HG02571 (cell line): ENCODE measurements at regions not wholly inside any gene's neighbourhood (a gene's known extent, or its start where the extent isn't known, plus 50 kb on each side); places are given as distances from the start of the nearest gene placed in this dataset.

Source experiments
- ATAC-seq: cut with Tn5 transposase; IDR thresholded peaks from one replicate; pipeline ENCODE4 v1.9.1; 2021; ENCODE audit warnings: mild to moderate bottlenecking, moderate library complexity; ENCODE audit not compliant: unreplicated experiment

- ATAC-seq, result no peak
Measured at GRCh38 chr5:174850565-174851169, 126.3 kb downstream of the MSX2 start.

- ATAC-seq, result no peak
Measured at GRCh38 chr5:174849426-174849825, 125.0 kb downstream of the MSX2 start.

- ATAC-seq, result no peak
Measured at GRCh38 chr5:174844971-174845370, 120.6 kb downstream of the MSX2 start.

- ATAC-seq, result no peak
Measured at GRCh38 chr5:174843263-174844250, 119.2 kb downstream of the MSX2 start.

DNA sequence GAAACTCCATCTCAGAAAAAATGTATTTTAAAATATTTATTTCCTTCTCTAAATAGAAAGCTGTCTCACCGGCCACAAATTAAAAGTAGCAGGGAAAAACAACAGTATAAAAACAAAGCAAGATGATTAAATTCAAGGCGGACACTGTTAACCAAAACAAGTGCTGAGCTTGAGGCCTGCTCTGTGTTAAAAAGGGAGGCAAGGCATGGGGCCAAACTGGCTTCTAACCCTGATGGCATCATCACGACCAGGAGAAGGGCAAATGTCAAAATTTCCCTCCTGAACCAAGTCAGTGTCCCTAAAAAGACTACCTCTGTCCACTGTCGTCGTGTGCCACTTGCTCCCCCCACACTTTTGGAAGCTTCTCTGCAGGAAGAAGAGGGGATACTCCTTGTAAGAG, 116.1 kb downstream of the MSX2 start:
- ATAC-seq, result no peak

DNA sequence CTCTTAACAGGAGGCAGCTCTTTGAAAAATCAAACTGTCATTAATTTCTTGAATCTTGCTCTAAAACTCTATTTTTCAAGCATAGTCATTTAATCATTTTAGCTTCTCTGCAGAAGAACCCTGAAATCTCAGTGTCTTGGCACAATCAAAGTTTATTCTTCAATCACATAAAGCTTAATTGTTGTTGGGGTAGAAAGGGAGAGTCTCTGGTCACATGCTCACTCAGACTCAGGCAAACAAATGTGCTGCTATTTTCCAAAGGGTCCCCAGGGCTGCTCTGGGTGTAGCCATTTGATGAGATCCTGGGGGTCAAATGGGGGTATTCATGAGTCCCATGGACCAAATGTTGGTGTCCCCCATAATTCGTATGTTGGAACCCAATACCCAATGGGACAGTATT, 114.8 kb downstream of the MSX2 start:
- ATAC-seq, result no peak

DNA sequence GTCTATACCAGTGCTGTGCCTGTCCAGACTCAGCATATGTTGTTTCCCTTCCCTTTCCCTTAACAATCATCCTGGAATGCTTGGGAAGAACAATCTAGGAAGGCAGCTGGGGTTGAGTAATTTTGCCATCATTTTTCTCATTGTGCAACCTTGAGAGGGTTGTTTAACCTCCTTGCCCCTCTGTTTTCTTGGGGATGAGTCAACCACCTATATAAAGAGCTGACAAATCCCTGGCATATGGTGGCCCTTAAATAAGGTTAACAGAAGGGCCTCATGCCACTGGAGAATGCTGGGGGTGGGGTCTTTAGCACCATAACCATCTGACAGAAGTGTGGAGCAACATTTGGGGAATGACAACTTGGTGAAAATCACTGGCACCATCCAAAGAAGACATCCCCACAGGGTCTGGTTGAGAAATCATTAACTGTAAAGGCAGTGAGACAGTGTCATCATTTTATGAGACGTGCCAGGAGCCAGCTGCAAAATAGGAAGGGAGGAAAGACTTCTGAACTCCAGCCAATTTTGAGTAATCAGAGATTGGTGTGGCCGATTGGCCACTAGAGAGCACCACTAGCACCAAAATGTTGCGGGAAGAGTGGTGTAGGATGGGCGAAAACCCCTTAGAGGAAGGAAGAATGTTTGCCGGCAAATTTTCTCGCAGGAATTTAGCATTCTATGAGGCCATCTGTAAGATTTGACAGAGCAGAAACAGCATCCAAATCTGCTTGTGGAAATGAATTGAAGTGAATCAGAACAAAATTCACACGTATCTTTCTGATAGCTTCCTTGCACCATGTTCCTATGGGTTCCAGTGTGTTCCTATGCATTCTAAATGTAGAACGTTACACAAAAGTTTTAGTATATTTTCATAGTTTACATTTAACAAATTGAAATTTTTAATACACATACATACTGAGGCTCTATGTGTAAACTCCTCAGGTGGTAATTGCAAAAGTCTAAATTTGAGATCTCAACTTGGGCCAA, 113.8 kb downstream of the MSX2 start:
- no peak for ATAC-seq

DNA sequence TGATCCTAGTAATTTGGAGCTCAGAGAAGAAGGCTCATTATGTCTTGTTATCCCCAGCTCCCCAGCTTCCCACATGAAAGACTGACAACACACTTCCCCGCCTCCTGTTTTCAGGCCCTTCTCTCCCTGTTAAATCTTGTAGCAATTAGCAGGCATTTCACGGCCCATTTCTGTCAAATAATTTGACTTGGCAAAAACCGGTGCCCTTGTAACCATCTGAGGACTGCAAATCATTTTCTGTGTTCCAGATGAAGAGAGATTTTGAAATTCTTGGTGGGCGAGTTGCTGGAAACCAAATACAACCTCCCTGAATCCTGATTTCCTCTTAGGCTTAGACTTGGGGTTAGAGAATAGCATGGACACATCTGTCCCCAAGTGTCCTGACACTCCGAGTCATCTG, 109.7 kb downstream of the MSX2 start:
- ATAC-seq, result no peak

- ATAC-seq, result no peak
Measured at GRCh38 chr5:174832811-174833210, 108.4 kb downstream of the MSX2 start.

DNA sequence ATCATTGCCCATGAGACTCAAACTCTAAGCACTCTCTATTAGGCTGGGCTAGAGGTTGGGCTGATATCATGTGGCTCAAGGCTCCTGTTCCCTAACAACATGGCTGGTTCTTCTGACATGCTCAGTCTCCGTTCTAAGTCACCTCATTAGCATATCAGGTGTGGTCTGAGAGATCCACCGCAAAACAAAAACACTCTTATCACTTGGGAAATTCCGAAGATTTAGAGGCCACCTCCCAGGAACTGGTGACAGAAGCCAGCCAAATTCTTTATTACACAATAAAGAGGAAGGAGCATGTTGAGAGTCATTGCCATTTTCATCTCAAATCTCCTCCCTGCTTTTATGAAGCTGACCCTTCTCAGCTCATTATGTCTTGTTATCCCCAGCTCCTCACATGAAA, 107.6 kb downstream of the MSX2 start:
- no peak for ATAC-seq

GRCh38 chr5:174831031-174831660, 106.8 kb downstream of the MSX2 start:
- ATAC-seq, result no peak

- ATAC-seq, result no peak
Measured at GRCh38 chr5:174829511-174829864, 105.1 kb downstream of the MSX2 start.

DNA sequence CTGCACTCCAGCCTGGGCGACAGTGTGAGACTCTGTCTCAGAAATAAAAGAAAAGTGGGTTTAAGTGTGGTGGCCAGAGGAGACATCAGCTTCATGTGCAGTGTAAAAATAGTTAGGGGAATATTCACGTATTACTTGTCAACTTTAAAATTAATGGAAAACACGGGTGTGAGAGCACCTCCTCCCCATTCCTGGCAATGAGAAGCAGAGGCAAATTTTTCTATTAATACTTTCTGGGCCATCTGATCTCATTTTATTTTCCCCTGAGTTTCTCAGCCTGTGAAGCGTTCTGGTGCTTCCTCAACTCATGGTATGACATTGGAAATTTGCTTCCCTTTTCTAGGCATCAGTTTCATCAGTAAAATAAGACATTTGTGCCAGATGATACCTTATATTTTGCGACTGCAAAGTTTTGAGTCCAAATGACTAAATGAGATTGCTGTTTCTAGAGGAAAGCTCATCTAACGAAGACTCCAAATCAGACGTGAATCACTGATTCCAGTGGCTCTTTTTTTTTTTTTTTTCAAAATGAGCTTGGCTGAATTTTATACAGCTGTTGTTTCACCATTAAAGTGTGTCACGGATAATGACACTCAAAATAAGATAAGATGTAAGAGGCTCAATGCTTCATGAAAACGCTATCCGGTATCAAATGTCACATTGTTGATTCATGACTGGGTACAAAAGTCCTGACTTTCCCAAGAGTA, 104.6 kb downstream of the MSX2 start:
- no peak for ATAC-seq

DNA sequence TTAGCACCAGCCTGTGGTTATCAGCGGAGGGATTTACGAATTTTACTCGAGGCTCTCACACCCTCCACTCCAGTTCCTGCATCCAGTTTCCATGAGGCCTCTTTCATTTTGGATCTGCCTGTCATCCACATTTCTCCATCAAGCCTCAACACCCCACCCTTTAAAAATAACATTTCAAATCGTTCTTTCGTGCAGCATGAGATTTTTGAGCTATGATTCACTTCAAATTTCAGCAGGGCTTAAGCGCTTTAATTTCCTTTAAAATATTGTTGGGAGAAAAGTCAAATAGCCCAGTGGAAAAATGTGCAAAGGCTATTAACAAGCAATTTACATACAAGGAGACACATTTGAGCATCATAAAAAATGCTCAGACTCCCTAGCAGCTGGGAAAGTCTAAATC, 103.2 kb downstream of the MSX2 start:
- no peak for ATAC-seq

DNA sequence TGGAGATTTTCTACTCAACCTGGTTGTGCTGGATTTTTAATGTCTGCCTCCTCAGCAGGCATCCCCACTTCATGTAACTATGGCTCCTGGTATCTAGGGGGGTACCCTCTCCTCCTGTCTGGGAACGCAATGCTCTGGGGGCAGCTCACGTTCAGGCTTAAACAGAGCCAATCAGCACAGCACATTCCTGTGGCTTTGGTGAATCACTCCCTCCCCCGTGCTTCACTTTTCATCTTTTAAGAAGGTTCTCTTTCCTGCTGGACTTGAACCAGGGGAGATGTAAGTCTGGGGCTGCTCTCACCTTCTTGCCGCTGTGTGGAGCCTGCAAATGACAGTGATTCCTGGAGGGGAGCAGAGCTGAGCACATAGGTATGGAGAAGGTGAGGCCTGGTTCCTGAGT, 101.2 kb downstream of the MSX2 start:
- no peak for ATAC-seq

DNA sequence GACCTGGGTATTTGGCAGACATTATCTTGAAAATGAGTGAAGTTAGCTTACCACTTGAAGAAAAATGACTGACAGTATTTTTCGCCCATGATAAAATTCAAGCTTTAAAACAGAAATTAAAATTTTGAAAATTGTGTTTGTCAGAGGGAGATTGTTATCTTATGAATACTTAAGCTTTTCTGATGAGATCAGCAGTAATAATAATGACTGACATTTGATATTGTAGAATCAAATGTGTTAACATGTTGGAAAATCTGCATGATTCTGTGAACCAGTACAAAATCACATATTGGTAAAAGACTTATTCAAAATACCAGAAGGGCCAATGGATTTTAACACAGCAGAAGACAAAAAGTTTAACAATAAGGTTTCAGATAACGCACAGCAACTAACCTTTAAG, 94.0 kb downstream of the MSX2 start:
- no peak for ATAC-seq

DNA sequence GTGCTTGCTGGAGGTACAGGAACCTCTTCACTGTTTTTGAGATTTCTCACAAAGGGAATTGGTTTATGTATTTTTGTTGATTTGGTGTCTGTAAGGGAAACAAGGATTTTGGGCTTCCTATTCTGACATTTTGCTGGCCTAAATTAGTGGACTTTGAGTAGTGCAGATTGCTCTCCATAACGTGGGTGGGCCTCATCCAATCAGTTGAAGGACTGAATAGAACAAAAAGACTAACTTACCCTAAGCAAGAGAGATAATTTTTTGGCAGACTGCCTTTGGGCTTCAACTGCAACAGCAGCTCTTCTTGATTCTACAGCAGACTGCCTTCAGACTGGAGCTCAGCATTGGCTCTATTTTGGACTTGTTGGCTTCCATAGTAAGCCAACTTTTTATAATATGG, 93.2 kb downstream of the MSX2 start:
- no peak for ATAC-seq

DNA sequence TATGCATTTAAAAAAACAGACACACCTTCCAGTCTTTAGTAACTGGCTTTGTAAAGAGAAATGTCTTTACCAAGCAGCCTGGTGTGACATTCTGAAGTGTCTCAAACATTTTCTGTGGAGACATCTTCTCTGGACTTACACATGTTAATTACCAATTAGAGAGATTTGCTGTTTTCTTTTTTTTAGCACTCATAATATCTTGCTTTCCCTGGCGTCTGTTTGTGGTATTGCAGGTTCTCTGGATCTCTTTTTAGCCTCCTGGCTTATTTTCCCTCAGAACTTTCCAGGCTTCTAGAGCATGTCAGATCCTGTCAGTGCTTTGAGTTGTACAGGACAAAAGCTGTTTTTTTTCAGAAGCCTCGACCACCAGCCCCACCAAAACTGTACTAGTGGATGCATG, 92.5 kb downstream of the MSX2 start:
- ATAC-seq, result no peak

GRCh38 chr5:174811438-174811837, 87.1 kb downstream of the MSX2 start:
- ATAC-seq, result no peak

DNA sequence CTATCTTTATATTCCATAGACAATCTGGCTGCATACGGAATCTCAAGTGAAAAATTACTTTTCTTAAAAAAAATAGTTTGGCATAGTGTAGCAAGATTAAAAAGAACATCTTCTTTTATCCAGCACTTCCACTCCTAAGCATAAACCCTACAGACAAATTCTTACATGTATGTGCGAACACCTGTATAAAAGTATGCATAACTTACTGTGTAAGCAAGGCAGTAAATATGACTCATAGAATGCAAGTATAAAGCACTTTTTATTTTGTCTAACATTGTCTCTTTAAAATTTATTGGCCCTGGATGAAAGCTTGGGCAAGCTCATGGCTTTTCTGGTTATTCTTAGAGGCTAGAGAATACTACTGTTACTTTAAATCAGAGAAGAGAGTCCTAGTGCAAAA, 86.4 kb downstream of the MSX2 start:
- no peak for ATAC-seq
